ENCODE measurements at regions not wholly inside any gene's neighbourhood (a gene's known extent, or its start where the extent isn't known, plus 50 kb on each side); places are given as distances from the start of the nearest gene placed in this dataset.

- DNase-seq (ENCODE audit: low read depth in 2 of 3, low spot score in 2 of 3): no peak
These were observed 83.3 kb upstream of the SLC38A4 start for GRCh38 chr12:46908936-46909635.

- no peak for DNase-seq (ENCODE audit: low read depth in 2 of 3, low spot score in 2 of 3)
These were observed 85.0 kb upstream of the SLC38A4 start for GRCh38 chr12:46910830-46911229.

GRCh38 chr12:46914336-46914735, 88.5 kb upstream of the SLC38A4 start:
- DNase-seq (ENCODE audit: low read depth in 2 of 3, low spot score in 2 of 3): no peak

GRCh38 chr12:46915082-46915481, 89.3 kb upstream of the SLC38A4 start:
- no peak for DNase-seq (ENCODE audit: low read depth in 2 of 3, low spot score in 2 of 3)

GRCh38 chr12:46915836-46916235, 90.0 kb upstream of the SLC38A4 start:
- no peak for DNase-seq (ENCODE audit: low read depth in 2 of 3, low spot score in 2 of 3)

- no peak for DNase-seq (ENCODE audit: low read depth in 2 of 3, low spot score in 2 of 3)
These were observed 91.1 kb upstream of the SLC38A4 start for GRCh38 chr12:46916796-46917419.

DNA sequence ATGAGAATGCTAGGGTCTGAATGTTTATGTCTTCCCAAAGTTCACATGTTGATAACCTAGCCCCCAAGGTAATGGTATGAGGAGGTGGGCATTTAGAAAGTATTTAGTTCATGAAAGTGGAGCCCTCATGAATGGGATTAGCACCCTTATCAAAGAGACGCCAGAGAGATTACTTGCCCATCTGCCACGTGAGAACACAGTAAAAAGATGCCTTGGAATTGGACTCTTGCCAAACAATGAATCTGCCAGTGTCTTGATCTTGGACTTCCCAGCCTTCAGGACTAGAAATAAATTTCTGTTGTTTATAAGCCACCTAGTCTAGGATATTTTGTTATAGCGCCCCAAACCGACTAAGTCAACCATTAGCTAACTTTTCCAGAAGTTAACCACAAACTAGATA, 92.0 kb upstream of the SLC38A4 start:
- DNase-seq (ENCODE audit: low read depth in 2 of 3, low spot score in 2 of 3): no peak

GRCh38 chr12:46918631-46919030, 92.8 kb upstream of the SLC38A4 start:
- no peak for DNase-seq (ENCODE audit: low read depth in 2 of 3, low spot score in 2 of 3)

GRCh38 chr12:46919666-46920400, 94.0 kb upstream of the SLC38A4 start:
- DNase-seq (ENCODE audit: low read depth in 2 of 3, low spot score in 2 of 3): no peak

DNA sequence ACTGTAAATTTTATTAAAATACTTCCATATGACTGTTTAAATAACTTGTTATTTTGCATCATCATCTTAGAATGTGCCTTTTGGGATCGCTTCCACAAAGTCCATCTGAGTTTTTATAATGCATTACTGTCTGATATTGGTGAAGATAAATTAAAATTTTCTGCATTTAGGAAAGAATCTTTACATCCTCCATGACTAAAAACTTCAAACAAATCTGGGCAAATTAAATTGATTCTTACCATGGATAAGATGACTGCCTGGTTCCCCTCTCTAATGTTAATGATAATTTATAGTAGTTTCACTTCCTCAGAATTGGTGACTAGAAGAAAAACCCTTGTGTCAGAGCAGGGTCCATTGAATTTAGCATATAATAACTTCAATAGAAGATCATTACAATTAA, 94.7 kb upstream of the SLC38A4 start:
- no peak for DNase-seq (ENCODE audit: low read depth in 2 of 3, low spot score in 2 of 3)

DNA sequence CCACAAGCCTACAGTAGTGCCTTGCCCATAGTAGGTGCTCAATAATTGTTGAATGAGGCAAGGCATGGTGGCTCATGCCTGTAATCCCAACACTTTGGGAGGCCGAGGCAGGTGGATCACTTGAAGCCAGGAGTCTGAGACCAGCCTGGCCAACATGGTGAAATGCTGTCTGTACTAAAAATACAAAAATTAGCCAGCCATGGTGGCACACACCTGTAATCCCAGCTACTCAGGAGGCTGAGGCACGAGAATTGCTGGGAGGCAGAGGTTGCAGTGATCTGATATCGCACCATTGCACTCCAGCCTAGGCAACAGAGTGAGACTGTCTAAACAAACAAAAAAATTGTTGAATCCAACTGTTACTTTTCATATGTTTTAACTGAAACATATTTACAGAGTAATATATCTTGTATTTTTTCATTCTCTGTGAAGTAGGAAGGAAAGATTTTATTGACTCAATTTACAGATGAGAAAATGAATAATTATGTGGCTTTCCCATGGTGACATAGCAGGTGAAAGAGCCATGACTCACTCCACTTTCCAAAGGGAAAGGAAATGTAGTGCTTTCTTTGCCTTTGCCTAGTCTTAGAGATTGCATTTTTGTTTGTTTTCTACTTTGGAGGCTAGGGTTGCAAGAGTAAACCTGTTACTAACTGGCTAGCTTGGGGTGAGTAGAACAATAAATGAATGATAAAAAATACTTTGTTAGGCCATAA, 95.4 kb upstream of the SLC38A4 start:
- no peak for DNase-seq (ENCODE audit: low read depth in 2 of 3, low spot score in 2 of 3)

- no peak for DNase-seq (ENCODE audit: low read depth in 2 of 3, low spot score in 2 of 3)
These were observed 96.0 kb upstream of the SLC38A4 start for GRCh38 chr12:46921764-46922133.

DNA sequence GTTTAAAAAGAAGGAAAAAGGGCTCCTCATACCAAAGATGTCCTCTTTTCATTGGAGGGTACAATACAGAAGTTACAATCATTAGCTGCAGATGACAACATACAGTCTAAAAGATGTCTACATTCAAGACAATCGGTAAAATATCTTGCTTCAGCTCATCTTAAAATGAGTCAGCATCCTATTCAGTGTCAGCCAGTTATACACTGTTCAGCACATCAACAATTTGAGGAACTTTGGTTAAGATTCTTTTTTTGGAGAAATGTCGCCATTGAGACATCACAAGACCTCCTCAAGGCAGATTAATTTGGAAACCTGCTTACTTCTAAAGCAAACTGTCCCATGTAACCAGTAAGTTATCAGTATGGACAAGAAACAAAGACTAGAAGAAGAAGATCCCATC, 100.7 kb upstream of the SLC38A4 start:
- no peak for DNase-seq (ENCODE audit: low read depth in 2 of 3, low spot score in 2 of 3)

- no peak for DNase-seq (ENCODE audit: low read depth in 2 of 3, low spot score in 2 of 3)
These were observed 104.3 kb upstream of the SLC38A4 start for GRCh38 chr12:46930101-46930500.

GRCh38 chr12:46933947-46934346, 108.2 kb upstream of the SLC38A4 start:
- no peak for DNase-seq (ENCODE audit: low read depth in 2 of 3, low spot score in 2 of 3)

GRCh38 chr12:46934374-46935111, 108.7 kb upstream of the SLC38A4 start:
- DNase-seq (ENCODE audit: low read depth in 2 of 3, low spot score in 2 of 3): no peak

- no peak for DNase-seq (ENCODE audit: low read depth in 2 of 3, low spot score in 2 of 3)
These were observed 109.6 kb upstream of the SLC38A4 start for GRCh38 chr12:46935271-46935847.

GRCh38 chr12:46936042-46936441, 110.2 kb upstream of the SLC38A4 start:
- no peak for DNase-seq (ENCODE audit: low read depth in 2 of 3, low spot score in 2 of 3)

DNA sequence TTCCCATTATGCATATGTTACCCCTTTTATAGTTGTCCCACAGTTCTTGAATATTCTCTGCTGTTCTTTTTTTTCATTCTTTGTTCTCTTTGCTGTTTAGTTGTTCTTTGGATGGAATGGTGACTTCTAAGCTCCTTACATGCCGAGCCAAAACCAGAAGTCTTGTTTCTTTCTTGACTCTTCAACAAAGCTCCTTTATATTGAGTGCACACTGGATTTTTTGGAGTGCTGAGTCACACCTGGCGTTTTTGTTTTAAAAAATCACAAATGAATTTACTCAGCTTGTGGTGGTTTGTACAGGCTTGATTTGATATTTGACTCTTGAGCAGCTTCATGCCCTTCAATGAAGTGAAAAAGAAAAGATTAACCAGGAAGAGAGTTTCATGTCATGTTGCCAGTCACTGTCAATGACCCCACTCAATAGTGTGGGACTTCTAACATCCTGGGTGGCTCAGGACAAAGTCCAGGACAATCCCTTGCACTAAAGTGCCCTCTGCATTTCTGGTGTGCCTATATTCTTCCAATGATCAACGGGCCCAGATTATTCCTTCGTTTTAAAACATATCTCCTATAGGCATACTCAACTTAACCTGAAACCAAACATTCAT, 112.4 kb upstream of the SLC38A4 start:
- DNase-seq (ENCODE audit: low read depth in 2 of 3, low spot score in 2 of 3): no peak

- DNase-seq (ENCODE audit: low read depth in 2 of 3, low spot score in 2 of 3): no peak
These were observed 116.2 kb upstream of the SLC38A4 start for GRCh38 chr12:46941981-46942380.

All from activated CD8-positive, alpha-beta memory T cell treated with anti-CD3 and anti-CD28 coated beads for 48 hours (primary cell).